HG03060 (cell line): ENCODE measurements at regions not wholly inside any gene's neighbourhood (a gene's known extent, or its start where the extent isn't known, plus 50 kb on each side); places are given as distances from the start of the nearest gene placed in this dataset.
"Not testable (repeated sequence)": the region's sequence is repeated elsewhere in the genome, so short reads cannot be mapped to it uniquely, and the experiment has no call there.

Experiments
- ATAC-seq: cut with Tn5 transposase; IDR thresholded peaks from one replicate; pipeline ENCODE4 v1.9.1; 2021; ENCODE audit warnings: low read depth, moderate number of reproducible peaks; ENCODE audit not compliant: unreplicated experiment

GRCh38 chr5:120194650-120195049, 269.4 kb upstream of the PRR16 start:
- not testable (repeated sequence) for ATAC-seq

DNA sequence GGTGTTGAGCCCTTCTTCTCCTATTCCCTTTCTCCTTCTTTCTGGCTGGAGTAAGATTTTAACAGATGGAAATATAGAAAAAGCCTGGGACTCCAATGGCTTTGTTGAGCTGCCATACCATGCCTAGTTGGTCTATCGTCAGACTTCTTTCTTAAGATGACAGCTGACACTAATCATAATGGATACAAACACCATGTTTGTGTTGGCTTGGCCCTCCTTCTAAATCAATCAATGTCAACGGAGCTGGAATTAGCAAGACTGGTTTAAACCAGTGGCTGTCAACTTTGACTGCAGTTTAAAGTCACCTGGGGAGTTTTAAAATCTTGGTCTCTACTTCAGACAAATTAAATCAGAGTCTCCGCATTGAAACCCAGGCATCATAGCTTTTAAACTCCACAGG, 264.5 kb upstream of the PRR16 start:
- no peak for ATAC-seq

GRCh38 chr5:120207129-120207528, 257.0 kb upstream of the PRR16 start:
- ATAC-seq, result no peak

- no peak for ATAC-seq
These were observed 247.1 kb upstream of the PRR16 start for GRCh38 chr5:120217001-120217400.

- ATAC-seq, result no peak
These were observed 244.1 kb upstream of the PRR16 start for GRCh38 chr5:120219988-120220387.

GRCh38 chr5:120225524-120225923, 238.6 kb upstream of the PRR16 start:
- ATAC-seq, result no peak

GRCh38 chr5:120228262-120229031, 235.7 kb upstream of the PRR16 start:
- ATAC-seq, result no peak

DNA sequence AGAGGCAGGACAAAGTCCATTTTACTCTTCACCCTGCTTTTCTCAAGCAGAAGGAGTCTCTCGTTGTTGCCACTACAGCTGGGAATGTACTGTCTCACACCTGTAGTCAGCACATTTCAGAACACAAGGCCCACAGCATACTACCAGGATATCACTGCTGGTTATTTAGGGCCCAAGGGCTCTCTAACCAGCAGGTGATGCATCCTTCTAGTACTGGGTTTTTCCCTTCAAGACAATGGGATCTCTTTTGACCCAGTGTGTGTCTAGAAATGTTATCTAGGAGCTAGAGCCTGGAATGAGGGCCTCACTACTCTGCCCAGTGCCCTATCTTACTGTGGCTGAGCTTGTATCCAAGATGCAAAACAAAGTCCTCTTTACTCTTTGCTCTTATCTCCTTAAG, 235.1 kb upstream of the PRR16 start:
- ATAC-seq, result no peak

- no peak for ATAC-seq
These were observed 232.5 kb upstream of the PRR16 start for GRCh38 chr5:120231563-120231962.

- ATAC-seq, result peak; percentile 54
These were observed 227.7 kb upstream of the PRR16 start for GRCh38 chr5:120236360-120236759.

- ATAC-seq, result no peak
These were observed 225.0 kb upstream of the PRR16 start for GRCh38 chr5:120239086-120239485.

DNA sequence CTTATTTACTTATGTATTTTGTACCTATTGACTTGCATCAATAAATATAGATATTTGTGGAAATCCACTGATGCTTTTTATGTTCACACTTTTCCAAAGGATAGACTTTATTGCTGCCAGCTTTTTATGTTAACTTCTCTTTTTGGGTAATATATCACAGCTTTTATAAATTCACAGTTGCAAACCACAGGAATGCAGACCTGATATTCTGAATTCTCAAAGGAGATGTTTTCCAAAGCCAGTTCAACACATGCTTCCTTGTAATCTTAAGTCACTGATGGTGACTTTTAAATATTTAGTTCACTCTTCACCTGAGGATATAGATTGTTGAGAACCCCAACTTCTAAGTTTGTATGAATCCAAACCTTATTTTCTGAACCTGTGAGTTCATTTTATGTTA, 223.4 kb upstream of the PRR16 start:
- ATAC-seq, result no peak

- no peak for ATAC-seq
These were observed 222.7 kb upstream of the PRR16 start for GRCh38 chr5:120241400-120241799.

DNA sequence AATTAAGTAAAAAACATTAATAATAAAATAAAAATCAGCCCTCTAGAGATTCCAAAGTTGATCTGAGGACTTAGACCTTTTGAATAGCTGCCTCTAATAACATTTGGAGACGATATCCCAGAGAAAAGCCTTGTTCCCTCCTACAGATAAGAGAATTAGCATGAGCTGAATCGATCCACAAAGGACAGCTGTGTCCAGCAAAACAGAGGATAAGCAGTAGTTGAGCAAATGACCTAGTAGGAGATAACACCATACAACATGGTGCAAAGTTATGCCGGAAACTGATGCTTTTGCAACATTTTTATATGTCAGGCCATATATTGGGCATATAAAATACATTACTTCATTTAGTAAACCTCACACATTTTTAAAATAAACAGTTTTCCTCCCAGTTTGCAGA, 212.2 kb upstream of the PRR16 start:
- no peak for ATAC-seq

GRCh38 chr5:120252839-120253238, 211.3 kb upstream of the PRR16 start:
- ATAC-seq, result no peak

DNA sequence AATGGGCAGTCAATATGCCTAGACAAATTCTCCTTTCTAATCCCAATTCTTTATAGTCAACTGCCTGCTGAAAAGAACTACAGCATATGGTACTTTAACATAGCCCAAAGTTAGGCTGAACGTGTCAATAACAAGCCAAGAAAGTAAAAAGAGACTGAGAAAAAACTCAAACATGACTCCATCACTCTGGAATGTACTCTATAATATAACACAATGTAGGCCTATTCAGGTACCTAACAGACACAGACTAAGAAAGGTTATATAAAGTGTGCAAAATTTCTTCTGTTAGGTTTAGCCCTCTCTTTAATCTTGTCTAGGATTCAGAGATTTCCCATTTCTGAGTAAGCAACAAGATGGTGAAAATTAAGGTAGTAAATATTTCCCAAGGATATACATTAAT, 209.7 kb upstream of the PRR16 start:
- no peak for ATAC-seq

- ATAC-seq, result no peak
These were observed 208.9 kb upstream of the PRR16 start for GRCh38 chr5:120255214-120255613.

DNA sequence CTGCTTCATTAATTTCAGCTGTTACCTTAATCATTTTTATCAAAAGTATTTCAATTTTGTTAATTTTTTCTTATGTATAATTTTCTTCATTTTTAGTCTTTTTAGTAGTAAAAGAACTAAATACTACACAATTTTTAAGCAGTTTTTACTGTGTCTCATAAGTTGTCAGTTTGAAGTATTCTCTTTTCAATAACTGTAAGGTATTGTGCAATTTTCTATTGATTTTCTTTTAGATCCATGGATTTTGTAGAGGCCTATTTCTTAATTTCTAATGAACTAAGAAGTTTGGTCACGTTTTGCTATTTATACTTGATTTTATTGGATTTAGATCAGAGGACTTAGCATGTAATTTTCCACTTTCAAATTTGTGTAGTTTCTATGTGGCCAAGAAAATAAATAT, 207.7 kb upstream of the PRR16 start:
- ATAC-seq, result no peak

GRCh38 chr5:120257358-120257971, 206.6 kb upstream of the PRR16 start:
- ATAC-seq, result no peak

- ATAC-seq, result no peak
These were observed 206.0 kb upstream of the PRR16 start for GRCh38 chr5:120258123-120258522.

- no peak for ATAC-seq
These were observed 203.4 kb upstream of the PRR16 start for GRCh38 chr5:120260651-120261050.

DNA sequence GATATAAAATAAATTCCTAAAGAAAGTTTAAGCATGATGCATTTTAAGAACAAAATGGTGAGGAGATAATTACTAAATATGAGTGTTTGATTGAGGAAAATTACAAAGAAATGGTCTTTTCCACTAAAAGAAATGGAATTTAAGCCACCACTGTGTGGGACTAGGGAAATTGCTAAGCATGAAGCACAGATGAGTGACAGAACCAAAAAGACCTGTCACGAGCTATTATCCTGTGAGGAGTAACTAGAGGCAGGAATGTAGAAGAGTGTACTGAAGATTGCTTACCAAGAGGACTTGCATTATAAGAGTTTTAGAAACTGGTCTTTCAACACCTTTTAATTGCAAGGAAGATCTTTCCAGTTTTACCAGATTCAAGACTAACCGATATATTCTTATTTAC, 193.6 kb upstream of the PRR16 start:
- no peak for ATAC-seq
